ENCODE measurements at regions not wholly inside any gene's neighbourhood (a gene's known extent, or its start where the extent isn't known, plus 50 kb on each side); places are given as distances from the start of the nearest gene placed in this dataset.

DNA sequence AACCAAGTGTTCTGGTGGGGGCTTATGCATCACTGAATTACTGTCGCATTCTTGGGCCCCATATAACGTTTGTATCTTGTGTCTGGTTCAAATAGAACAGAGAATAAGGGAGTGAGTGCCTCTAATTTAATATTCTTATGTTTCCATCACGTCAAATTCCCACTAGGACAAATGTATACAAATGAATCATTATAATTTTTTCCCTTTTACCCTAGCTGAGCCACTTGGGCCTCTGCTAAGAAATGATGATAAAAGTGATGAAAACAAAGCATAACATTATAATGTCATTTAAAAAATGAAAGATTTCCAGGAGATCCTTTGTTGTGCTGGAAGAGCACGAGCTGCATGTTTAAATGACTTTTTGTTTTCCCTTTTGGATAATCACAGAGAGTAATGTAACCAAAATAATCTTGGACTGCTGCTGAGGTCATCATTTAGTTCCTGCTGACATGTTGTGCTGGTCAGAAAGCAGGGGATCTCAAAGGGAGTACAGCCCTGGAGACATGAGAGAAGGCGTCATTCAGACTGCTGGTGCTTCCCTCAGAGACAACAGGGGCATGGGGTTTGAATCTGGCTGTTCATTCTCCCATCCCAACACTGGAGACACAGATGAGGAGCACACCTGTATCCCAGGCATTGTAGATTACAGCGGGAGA, 105.1 kb upstream of the SCOC start:
- no peak overlapping the region for H3K4me3 ChIP-seq (ENCODE audit: low read length, poor library complexity, severe bottlenecking)
- no peaks in the 10 kb centered on the region for H3K9me3 ChIP-seq (ENCODE audit: insufficient read depth, low read depth, low read length)
- H3K4me2 ChIP-seq (ENCODE audit: low read depth, low read length, poor library complexity, severe bottlenecking): no peak overlapping the region
- no peaks in the 10 kb centered on the region for H3K36me3 ChIP-seq (ENCODE audit: insufficient read depth, low read length)
- no peaks in the 10 kb centered on the region for H3K79me2 ChIP-seq (ENCODE audit: insufficient read depth, low read length)
- no peak overlapping the region for H3K9ac ChIP-seq (ENCODE audit: low read depth, low read length, poor library complexity, severe bottlenecking)
- TF ChIP-seq, protein P1, sequence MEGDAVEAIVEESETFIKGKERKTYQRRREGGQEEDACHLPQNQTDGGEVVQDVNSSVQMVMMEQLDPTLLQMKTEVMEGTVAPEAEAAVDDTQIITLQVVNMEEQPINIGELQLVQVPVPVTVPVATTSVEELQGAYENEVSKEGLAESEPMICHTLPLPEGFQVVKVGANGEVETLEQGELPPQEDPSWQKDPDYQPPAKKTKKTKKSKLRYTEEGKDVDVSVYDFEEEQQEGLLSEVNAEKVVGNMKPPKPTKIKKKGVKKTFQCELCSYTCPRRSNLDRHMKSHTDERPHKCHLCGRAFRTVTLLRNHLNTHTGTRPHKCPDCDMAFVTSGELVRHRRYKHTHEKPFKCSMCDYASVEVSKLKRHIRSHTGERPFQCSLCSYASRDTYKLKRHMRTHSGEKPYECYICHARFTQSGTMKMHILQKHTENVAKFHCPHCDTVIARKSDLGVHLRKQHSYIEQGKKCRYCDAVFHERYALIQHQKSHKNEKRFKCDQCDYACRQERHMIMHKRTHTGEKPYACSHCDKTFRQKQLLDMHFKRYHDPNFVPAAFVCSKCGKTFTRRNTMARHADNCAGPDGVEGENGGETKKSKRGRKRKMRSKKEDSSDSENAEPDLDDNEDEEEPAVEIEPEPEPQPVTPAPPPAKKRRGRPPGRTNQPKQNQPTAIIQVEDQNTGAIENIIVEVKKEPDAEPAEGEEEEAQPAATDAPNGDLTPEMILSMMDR (conservative IDR thresholded peaks at IDR 0.05; ENCODE audit: low read length): no peak
- no peak for TF ChIP-seq EZH2phosphoT487 (IDR thresholded peaks at IDR 0.05; ENCODE audit: borderline replicate concordance)
- H3K4me1 ChIP-seq (ENCODE audit: insufficient read depth, low read length, poor library complexity, severe bottlenecking): peaks cover 5% of the 10 kb centered on the region
- no peaks in the 10 kb centered on the region for H3K27me3 ChIP-seq (ENCODE audit: insufficient read depth, low read length, poor library complexity, severe bottlenecking)
- H3F3A ChIP-seq (ENCODE audit: low read depth): no peaks in the 10 kb centered on the region
- H3K9me2 ChIP-seq (replicated peaks; ENCODE audit: low read depth, low read length): no peaks in the 10 kb centered on the region
- H2AFZ ChIP-seq (ENCODE audit: low read length): no peak overlapping the region
- no peaks in the 10 kb centered on the region for H4K20me1 ChIP-seq (ENCODE audit: insufficient read depth, low read length, poor library complexity, severe bottlenecking)

DNA sequence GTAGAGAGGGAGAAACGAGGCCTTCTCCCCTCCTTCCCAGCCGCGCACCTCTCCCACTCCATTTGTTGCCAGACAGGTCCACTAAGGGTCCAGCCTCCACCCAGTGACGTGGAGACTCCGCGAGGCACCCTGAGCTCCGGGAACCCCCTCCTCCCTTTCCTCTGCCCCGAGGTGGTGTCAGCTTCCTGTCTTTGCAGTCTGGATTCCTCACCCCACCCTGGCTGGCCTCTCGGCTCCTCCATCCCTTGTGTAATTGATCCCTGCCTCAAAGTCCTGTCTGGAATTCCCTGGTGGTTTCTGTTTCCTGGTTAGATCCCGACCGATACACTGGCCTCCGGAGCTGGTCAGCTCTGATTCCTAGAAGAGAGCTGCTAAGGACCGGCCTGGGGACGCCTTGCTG, 105.9 kb upstream of the SCOC start:
- Histone ChIP-seq H3K9me2 (replicated peaks; ENCODE audit: low read depth, low read length) (no peaks in the 10 kb centered on the region), H3K4me1 (ENCODE audit: insufficient read depth, low read length, poor library complexity, severe bottlenecking) (peaks cover 5% of the 10 kb centered on the region), H3K9ac (ENCODE audit: low read depth, low read length, poor library complexity, severe bottlenecking) (no peak overlapping the region), H3K4me2 (ENCODE audit: low read depth, low read length, poor library complexity, severe bottlenecking) (no peak overlapping the region), H3F3A (ENCODE audit: low read depth) (no peaks in the 10 kb centered on the region), H3K9me3 (ENCODE audit: insufficient read depth, low read depth, low read length) (no peaks in the 10 kb centered on the region), H4K20me1 (ENCODE audit: insufficient read depth, low read length, poor library complexity, severe bottlenecking) (no peaks in the 10 kb centered on the region), H3K79me2 (ENCODE audit: insufficient read depth, low read length) (no peaks in the 10 kb centered on the region), H2AFZ (ENCODE audit: low read length) (no peak overlapping the region), H3K4me3 (ENCODE audit: low read length, poor library complexity, severe bottlenecking) (no peak overlapping the region), H3K27me3 (ENCODE audit: insufficient read depth, low read length, poor library complexity, severe bottlenecking) (no peaks in the 10 kb centered on the region), H3K36me3 (ENCODE audit: insufficient read depth, low read length) (no peaks in the 10 kb centered on the region)
- TF ChIP-seq, protein P1 (conservative IDR thresholded peaks at IDR 0.05; ENCODE audit: low read length): no peak
- TF ChIP-seq EZH2phosphoT487 (IDR thresholded peaks at IDR 0.05; ENCODE audit: borderline replicate concordance): no peak

DNA sequence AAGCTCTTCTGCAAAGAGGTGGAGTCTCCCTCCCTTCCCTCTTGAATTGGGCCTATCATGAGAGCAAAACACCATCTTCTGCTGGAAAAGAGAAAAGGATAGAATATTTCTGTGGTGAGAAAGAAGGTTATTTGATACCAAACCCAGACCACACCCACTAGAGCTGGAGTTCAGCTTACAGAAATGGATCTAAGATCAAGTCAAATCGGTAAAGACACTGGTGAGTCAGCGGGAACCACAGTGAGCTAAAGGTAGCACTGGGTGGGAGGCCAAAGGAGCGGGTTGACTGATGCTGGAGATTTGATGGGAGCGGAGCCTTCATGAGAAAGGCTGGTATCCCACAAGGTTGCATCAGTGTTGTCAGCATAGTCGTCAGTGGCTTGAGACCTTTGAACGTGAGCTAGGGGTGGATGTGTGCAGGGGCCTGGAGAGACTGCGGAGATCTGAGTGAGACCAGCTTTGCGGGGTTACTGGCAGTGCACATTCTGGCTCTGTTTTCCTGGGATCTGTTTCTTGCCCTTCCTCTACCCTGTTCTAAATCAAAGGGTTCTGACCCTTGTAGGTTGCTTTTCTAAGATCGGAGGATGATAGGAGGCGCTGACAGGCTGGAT, 106.4 kb upstream of the SCOC start:
- Histone ChIP-seq H3K9me3 (ENCODE audit: insufficient read depth, low read depth, low read length) (no peaks in the 10 kb centered on the region), H2AFZ (ENCODE audit: low read length) (no peak overlapping the region), H4K20me1 (ENCODE audit: insufficient read depth, low read length, poor library complexity, severe bottlenecking) (no peaks in the 10 kb centered on the region), H3K4me3 (ENCODE audit: low read length, poor library complexity, severe bottlenecking) (no peak overlapping the region), H3K27me3 (ENCODE audit: insufficient read depth, low read length, poor library complexity, severe bottlenecking) (no peaks in the 10 kb centered on the region), H3K4me2 (ENCODE audit: low read depth, low read length, poor library complexity, severe bottlenecking) (no peak overlapping the region), H3K9me2 (replicated peaks; ENCODE audit: low read depth, low read length) (no peaks in the 10 kb centered on the region), H3K36me3 (ENCODE audit: insufficient read depth, low read length) (no peaks in the 10 kb centered on the region), H3K79me2 (ENCODE audit: insufficient read depth, low read length) (no peaks in the 10 kb centered on the region), H3K9ac (ENCODE audit: low read depth, low read length, poor library complexity, severe bottlenecking) (no peak overlapping the region), H3K4me1 (ENCODE audit: insufficient read depth, low read length, poor library complexity, severe bottlenecking) (peaks cover 5% of the 10 kb centered on the region), H3F3A (ENCODE audit: low read depth) (no peaks in the 10 kb centered on the region)
- TF ChIP-seq, protein P1 (conservative IDR thresholded peaks at IDR 0.05; ENCODE audit: low read length): no peak

All from Loucy (cell line).